Coronary artery (tissue), 2 donors: ENCODE measurements at regions not wholly inside any gene's neighbourhood (a gene's known extent, or its start where the extent isn't known, plus 50 kb on each side); places are given as distances from the start of the nearest gene placed in this dataset.

Experiments
- DNase-seq: peaks from one replicate; pipeline ENCODE4 v3.0.0-alpha.2; 2017; ENCODE audit warnings: low spot score
- H3K27ac ChIP-seq, 2 donors: fragments of 200-600 bp; sonication (generic); one replicate each; pipeline ENCODE4 v1.5.1; 2016 to 2019
- H3K4me3 ChIP-seq: fragments of 200-600 bp; sonication (generic); 2 replicates; pipeline ENCODE4 v1.5.1; 2016; ENCODE audit warnings: mild to moderate bottlenecking, moderate library complexity
- TF ChIP-seq, protein P1 (sequence below): fragments of 200-600 bp; sonication (generic); IDR thresholded peaks from one replicate; pipeline ENCODE4 v1.5.1; 2019; ENCODE audit warnings: antibody characterized with exemption

DNA sequence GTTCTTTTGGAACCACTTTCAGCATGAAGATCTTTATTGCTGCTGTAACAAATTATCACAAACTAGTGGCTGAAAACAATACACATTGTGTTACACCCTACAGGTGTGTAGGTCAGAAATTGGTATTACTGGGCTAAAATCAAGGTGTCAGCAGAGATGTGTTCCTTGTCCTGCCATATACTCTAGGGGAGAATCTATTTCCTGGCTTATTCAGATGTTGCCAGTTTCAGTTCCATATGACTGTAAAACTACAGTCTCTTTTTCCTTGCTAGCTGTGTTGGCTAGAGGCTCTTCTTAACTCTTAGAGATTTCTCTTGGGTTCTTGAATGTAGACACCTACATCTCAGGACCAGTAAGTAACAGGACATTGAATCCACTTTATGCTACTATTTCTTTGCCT lies 215.6 kb upstream of the PPFIA2 start:
- TF ChIP-seq, protein P1, sequence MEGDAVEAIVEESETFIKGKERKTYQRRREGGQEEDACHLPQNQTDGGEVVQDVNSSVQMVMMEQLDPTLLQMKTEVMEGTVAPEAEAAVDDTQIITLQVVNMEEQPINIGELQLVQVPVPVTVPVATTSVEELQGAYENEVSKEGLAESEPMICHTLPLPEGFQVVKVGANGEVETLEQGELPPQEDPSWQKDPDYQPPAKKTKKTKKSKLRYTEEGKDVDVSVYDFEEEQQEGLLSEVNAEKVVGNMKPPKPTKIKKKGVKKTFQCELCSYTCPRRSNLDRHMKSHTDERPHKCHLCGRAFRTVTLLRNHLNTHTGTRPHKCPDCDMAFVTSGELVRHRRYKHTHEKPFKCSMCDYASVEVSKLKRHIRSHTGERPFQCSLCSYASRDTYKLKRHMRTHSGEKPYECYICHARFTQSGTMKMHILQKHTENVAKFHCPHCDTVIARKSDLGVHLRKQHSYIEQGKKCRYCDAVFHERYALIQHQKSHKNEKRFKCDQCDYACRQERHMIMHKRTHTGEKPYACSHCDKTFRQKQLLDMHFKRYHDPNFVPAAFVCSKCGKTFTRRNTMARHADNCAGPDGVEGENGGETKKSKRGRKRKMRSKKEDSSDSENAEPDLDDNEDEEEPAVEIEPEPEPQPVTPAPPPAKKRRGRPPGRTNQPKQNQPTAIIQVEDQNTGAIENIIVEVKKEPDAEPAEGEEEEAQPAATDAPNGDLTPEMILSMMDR, result no peak
- Histone ChIP-seq H3K4me3 (no peak overlapping the region), H3K27ac (no peak overlapping the region)
- DNase-seq, result no peak

DNA sequence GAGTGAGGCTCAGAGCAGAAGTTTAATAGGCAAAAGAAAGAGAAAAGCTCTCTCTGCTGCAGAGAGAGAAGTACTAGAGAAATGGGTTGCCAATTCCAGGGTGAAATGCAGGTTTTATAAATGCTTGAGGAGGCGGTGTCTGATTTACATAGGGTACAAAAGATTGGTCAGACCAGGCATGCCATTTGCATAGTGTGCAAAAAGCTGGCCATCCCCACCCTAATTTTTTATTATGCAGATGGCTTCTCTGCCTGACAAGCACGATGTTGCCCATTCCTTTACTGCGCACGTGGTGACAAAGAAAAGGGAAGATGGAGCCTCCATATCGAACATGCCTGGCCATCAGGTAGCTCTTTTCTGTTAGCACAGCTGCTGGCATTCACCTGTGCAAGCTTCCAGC lies 209.3 kb upstream of the PPFIA2 start:
- no peak overlapping the region for H3K4me3 ChIP-seq
- TF ChIP-seq, protein P1, result no peak
- H3K27ac ChIP-seq, result no peak overlapping the region
- DNase-seq, result no peak

DNA sequence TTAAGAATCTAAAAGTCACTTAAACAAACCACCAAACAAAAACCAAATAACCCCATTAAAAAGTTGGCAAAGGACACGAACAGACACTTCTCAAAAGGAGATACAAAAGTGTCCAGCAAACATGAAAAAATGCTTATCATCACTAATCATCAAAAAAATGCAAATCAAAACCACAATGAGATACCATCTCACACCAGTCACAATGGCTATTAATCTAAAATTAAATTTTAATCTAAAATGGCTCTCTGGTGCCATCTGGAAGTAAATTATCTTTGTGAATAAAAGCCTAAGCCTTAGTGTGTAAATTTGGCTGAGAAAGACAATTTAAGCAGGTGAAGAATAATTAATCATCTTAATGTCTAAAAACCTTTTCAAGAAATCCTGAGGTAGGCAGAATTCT lies 204.5 kb upstream of the PPFIA2 start:
- no peak for DNase-seq
- TF ChIP-seq, protein P1, result no peak
- Histone ChIP-seq H3K4me3 (no peak overlapping the region), H3K27ac (no peak overlapping the region)

DNA sequence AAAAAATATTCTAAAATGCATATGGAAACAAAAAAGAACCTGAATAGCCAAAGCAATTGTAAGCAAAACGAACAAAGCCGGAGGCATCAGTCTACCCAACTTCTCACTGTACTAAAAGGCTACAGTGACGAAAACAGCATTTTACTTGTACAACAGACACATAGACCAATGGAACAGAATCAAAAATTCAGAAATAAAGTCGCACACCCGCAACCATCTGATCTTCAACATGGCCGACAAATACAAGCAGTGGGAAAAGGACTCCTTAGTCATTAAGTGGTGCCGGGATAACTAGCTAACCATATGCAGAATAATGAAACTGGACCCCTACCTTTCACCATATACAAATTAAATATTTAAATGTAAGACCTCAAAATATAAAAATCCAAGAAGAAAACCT lies 203.9 kb upstream of the PPFIA2 start:
- no peak overlapping the region for H3K27ac ChIP-seq
- H3K4me3 ChIP-seq, result no peak overlapping the region
- TF ChIP-seq, protein P1, result no peak
- no peak for DNase-seq

DNA sequence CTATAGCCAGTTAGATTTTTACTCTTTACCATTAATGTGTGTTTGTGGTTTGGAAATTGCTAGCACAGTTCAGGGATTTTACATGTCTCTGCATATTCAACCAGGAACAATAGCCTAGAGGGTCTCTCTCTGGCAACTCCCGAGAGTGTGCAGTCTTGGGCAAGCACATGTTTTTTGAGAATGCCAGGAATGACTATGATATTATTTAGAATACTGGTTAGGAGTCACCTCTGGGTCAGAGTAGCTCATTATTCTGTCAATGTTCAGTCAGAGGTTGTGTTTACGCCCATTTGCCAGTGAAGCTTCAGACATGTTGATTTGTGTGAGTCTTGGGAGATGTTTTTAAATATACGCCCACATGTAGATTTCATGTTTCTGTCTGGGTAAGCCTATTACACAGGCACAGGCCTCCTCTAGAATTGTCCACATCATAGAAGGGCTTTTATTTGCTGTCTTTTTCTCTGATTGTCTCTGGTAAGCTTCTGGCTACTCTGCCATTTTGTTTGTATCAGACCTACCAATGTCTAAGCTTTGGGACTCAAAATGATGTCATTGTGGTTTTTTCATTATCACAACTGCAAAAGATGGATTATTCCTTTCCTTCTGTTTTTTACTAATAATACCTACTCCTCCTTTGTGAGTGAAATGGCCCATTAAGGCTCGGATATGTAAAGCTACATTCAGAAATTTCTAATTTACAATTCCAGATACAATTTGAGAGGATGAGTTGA lies 203.1 kb upstream of the PPFIA2 start:
- no peak overlapping the region for H3K27ac ChIP-seq
- H3K4me3 ChIP-seq, result no peak overlapping the region
- no peak for DNase-seq
- TF ChIP-seq, protein P1, result no peak

DNA sequence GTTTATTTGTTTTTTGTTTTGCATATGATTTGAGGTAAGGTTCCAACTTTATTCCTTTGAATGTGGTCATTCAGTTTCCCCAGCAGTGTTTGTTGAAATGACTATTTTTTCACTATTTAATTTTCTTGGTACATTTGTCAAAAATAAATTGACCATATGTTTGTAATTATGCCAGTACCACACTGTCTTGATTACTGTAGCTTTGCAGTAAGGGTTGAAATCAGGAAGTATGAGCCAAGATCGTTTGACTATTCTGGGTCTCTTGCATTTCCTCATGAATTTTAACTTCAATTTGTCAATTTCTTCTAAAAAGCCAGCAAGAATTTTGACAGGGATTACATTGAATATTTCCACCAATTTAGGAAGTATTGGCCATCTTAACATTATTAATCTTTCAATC lies 199.3 kb upstream of the PPFIA2 start:
- no peak for DNase-seq
- Histone ChIP-seq H3K27ac (no peak overlapping the region), H3K4me3 (no peak overlapping the region)
- TF ChIP-seq, protein P1, result no peak

DNA sequence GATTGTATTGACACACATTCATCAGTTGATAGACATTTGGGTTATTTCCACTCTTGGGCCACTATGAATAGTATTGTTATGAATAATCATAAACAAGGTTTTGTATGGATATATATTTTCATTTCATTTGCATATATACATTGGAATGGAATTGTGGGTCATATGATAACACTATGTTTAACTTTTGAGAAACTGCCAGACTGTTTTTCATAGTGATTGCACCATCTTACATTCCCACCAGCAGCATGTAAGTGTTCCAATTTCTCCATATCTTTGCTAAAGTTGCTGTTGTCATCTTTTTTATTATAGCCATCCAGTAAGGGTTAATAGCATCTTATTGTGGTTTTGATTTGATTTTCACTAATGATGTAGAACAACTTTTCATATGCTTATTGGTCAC lies 198.5 kb upstream of the PPFIA2 start:
- no peak for DNase-seq
- no peak overlapping the region for H3K4me3 ChIP-seq
- H3K27ac ChIP-seq, result no peak overlapping the region
- TF ChIP-seq, protein P1, result no peak
